Stimulated activated CD8-positive, alpha-beta memory T cell treated with anti-CD3 and anti-CD28 coated beads, Interleukin-15, amount 100 ng/mL, for 48 hours (primary cell): ENCODE measurements at regions not wholly inside any gene's neighbourhood (a gene's known extent, or its start where the extent isn't known, plus 50 kb on each side); places are given as distances from the start of the nearest gene placed in this dataset.
"Not testable (repeated sequence)": the region's sequence is repeated elsewhere in the genome, so short reads cannot be mapped to it uniquely, and the experiment has no call there.

ENCODE experiments used
- DNase-seq, 2 donors: peaks; one replicate each; pipeline ENCODE4 v3.0.0-alpha.2; 2020; ENCODE audit warnings: low read depth in 2 of 2

DNA sequence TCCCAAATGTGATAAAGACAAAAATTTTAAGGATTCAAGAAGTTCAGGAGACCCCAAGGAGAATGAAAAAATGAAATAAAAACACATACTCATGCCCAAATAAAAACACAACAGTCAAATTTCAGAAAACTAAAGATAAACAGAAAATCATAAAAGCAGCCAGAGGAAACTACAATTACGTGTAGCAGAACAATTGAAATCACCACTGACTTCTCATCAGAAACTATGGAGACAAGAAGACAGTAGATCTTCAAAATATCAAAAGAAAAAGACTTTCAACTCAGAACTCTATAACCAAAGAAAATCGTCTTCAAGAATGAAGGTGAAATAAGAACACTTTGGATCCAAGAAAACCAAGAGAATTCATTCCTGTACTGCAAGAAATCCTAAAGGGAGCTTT lies 54.9 kb downstream of the DIO3 start:
- no peak for DNase-seq

- DNase-seq: no peak
Measured at GRCh38 chr14:101619484-101619883, 58.2 kb downstream of the DIO3 start.

- DNase-seq: no peak
Measured at GRCh38 chr14:101620031-101620788, 58.9 kb downstream of the DIO3 start.

DNA sequence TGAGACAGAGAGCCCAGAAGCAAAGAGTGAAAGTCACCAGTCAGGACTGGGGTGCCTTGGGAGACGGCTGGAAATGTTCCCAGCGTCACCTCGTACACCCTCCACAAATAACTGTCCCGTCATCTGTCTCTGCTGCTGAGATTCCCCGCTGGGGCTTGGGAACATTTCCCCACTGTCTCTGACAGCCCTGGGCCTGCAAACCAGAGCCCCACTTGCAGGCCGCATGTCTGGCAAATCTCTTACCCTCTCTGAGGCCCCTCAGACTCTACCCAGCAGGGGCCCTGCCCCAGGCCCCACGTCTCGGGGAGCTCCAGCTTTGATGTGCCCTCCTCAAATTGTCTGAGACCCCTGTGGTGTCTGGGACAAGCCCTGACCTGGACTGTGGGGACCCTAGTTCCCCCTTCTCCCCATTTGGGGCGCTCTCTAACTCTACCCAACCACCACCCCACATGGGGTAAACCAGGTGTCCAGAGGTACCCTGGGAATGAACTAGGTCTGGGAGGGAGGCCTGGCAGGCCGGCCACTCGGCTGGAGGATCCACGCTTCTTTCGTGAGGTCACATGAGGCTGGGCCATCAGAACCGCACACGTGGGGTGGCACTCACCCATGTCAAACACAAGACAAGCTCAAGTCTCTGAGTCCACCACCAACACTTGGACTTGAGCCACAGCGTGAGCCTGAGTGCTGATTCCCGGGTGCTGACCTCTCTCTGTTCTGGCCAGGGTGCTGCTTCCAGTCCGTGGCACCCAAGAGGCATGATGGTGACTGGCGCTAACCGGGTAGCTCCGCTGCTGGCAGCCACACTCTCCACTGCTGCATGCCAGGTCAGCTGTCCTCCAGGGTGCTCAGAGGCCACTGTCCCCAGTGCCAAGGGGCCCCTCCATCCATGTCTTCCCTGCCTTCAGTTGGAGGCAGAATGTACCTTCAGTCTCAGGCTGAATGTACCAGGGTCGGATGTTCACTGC lies 59.8 kb downstream of the DIO3 start:
- DNase-seq: no peak

DNA sequence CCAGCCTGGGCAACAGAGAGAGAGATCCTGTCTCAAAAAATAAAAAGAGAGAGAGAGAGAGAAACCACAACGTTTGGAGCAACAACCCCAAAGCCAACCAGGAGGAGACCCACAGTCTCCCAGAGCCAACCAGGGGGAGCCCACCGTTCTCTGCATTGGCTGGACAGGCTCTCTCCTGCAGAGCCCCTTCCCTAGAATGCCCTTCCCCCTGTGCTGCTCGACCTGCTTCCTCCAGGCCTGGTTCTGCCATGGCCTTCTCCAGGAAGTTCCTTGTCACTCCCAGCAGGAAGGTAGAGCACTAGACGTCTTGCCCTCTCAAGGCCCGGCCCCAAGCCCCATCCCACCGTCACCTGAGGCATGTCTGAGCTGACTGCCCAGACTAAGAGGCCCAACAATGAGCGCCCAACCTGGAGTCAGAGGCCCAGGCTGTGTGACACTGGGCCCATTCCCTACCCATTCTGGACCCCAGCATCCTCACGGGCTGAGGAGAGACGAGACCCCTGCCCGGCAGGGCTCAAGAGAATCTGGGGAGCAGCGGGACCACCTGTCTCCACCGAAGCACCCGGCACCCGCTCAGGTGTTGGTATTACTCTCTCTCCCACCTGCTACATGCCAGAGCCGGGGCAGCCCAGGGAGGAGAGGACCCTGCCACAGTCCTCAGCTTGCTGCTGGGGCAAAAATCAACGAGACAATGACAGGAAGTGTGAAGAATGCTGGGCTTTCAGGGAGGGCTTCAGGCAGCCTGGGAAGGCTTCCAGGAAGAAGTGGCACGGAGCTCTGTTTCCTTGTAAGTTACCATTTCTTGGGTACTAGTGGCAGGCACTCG lies 61.2 kb downstream of the DIO3 start:
- no peak for DNase-seq

DNA sequence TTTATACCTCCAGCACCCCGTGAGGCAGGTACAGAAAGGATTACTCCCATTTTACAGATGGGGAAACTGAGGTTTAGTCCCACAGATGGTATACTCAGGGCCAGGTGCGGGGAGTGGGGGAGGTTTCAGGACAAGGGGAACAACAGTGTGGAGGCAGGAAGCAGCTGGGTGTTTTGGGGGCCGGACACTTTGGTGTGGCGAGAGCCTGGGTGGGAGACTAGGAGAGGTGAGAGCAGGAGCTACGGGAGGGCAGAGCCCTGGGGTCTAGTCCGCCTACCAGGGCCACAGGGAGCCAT lies 61.7 kb downstream of the DIO3 start:
- DNase-seq: no peak

- DNase-seq: no peak
Measured at GRCh38 chr14:101623685-101624444, 62.6 kb downstream of the DIO3 start.

- no peak for DNase-seq
Measured at GRCh38 chr14:101624536-101624935, 63.2 kb downstream of the DIO3 start.

- DNase-seq: no peak
Measured at GRCh38 chr14:101625336-101626097, 64.2 kb downstream of the DIO3 start.

- DNase-seq: no peak
Measured at GRCh38 chr14:101626331-101626730, 65.0 kb downstream of the DIO3 start.

DNA sequence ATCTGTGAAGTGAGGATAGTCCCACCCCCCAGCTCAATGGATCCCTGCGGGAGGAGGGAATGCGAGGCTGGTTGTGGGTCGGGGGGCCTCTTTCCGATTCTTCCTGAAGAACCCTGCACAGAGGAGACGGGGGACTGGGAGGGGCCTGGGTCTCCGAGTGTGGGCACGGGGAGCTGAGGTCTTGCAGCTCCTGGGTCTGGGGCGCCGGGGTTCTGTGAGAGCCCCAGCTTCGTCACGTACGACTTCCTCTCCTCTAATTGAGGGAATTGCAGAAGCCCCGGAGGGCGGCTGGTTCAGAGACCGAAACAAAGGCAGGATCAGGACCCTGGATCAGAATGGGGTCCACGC lies 66.6 kb downstream of the DIO3 start:
- DNase-seq: no peak

DNA sequence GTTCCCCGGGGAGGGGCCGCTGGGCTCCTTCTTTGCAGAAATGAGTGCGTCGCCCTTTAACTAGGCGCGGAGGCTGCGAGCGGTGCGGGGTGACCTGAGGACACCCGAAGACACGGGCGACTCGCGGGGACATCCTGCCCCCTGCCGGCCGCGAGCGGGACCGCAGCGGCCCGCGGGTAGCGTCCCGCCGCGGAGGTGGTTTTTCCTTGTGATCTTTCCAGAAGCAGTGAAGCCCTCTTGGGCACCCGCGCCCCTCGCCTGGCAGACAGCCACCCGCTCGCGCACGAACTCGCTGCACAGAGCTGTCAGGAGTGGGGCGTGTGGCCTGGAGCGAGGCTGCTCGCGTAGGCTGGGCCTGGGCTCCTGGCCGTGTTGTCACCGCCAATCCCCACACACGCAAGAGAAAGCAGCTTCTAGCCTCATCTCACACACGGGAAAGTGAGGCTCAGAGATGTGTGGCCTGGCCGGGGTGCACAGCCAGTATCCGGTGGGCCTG lies 67.2 kb downstream of the DIO3 start:
- DNase-seq: peak; percentile 53 to 64

DNA sequence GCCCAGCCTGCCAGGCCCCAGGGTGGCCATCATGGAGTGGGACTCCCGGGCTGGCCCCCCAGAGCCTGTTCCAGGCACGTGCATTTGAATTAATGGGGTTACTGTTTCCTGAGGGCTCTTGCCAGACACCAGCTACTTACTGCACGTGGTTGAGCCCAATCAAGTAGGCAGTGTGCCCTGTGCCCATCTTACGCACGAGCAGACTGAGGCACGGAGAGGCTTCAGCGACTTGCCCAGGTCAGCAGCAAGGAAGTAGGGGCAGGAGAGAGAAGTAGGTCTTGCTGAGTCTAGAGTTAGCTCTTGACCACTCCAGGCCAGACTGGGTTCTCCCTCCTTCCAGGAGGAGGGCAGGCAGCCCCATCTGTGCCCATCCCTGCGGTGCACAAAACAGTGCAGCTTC lies 67.7 kb downstream of the DIO3 start:
- DNase-seq: no peak

DNA sequence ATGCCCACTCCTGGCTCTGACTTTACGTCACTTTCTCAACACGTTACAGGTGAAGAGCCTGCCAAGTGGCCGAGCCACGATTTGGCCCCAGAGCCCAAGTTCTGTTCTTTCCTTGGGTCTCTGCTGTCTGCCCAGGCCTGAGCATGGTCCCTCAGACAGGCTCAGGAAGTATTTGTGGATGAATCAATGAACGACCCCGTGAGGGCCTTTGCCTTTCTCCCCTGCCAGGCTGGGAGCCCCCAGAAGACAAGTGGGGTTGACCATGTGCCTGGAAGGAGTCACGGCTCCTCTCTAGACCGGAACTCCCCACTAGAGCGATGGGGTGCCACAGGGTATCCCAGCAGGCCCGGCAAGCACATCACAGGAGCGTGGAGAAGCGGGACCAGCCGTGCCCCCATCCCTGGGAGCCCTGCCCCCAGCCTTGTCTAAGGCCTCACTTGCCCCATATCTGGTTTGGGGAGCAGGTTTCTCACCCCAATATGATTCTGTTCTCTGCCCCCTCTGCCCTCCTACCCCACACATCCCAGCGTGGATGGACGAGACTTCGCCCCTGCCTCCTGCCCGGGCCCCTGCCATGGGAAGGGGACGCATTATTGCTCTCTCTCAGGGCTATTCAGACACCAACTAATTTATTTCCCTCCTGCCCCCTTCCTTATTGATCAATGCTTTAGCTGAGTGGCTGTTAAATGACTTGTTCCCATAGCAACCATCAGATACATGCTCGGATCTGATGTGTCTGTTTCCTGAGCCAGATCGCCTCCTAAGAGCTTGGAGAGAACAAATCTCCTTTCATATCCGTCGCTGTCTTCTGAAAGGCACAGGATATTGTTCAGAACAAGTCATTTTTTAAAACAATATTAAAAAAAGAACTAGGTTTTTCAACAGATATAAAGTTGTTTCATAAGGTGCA lies 69.0 kb downstream of the DIO3 start:
- DNase-seq: no peak

GRCh38 chr14:101631199-101631598 lies 69.9 kb downstream of the DIO3 start:
- no peak for DNase-seq

- DNase-seq: not testable (repeated sequence)
Measured at GRCh38 chr14:101631970-101632369, 70.7 kb downstream of the DIO3 start.

DNA sequence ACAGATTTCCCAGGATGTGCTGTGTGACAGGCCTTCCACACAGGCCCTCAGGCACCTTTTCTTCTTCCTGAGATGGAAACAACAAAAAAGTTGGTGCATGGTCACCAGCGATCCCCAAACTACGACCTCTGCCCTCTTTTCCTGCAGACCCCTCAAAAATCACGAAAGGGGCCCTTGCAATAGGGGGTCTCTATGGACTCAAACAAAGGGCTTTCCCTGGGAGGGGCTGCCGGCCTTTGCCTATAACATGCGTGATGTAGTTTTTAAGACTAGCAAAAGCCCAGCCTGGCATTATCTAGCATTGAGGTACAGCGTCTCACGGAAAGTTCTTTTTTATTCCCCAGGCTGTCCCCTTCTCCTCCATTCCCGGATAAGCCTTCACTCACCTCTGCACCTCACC lies 71.2 kb downstream of the DIO3 start:
- DNase-seq: no peak

DNA sequence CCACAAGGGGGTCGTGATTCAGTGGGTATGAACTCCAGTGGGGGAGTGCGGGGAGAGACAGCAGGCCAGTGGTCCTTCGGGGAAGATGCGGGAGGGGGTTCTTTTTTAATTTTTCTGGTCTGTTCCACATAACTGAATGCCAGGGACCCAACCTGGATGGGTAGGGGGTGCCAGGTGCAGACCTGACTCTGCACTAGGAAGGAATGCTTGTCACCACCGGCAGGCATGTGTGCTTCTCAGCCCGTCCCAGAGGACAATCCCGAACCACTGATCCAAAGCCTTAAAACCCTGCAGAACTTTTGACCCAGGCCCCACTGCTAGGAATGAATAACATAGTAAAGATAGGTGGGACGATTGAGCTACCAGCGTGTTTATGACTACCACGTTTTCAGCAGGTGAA lies 72.0 kb downstream of the DIO3 start:
- no peak for DNase-seq

DNA sequence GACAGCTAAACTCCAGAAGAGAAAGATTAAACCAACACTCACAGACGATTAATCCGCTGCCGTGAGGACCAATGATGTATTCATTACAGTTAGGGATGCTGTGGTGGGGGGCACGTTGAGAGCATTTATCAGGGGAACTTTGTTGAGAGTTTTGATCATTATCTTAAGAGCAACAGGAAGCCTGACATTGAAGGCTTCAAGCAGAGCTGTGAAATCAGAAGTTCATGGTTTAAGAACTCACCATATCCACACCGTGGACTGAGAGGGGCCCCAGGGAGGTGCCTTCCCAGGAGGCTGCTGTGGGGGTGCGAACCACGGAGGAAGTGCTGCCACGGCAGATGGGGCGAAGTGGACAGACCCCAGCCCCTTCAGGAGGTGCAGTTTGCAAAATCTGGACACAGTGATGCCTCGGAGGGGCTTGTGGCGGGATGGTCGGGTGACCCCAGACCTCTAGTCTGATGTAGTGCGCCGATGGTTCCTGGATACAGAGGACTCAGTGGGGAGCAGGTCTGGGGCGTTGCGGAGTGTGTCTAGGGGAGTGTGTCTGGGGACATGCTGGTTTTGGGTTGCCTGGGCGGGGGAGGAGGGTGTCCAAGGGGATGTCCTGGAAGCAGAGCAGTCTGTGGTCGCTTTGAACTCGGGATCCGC lies 73.0 kb downstream of the DIO3 start:
- DNase-seq: no peak
